Effector memory CD4-positive, alpha-beta T cell (primary cell): ENCODE measurements at regions not wholly inside any gene's neighbourhood (a gene's known extent, or its start where the extent isn't known, plus 50 kb on each side); places are given as distances from the start of the nearest gene placed in this dataset.

Experiments
- DNase-seq, 3 donors: peaks; one replicate each; pipeline ENCODE4 v3.0.0-alpha.2; 2020
- H3K27ac ChIP-seq: 2 replicates; pipeline ENCODE4 v1.7.0; 2013; ENCODE audit warnings: mild to moderate bottlenecking, low read length, moderate library complexity; ENCODE audit not compliant: insufficient read depth, poor library complexity, severe bottlenecking
- H3K27me3 ChIP-seq: replicated peaks from 2 replicates; pipeline ENCODE4 v1.7.0; 2013; ENCODE audit warnings: mild to moderate bottlenecking, low read length; ENCODE audit not compliant: insufficient read depth, control insufficient read depth, poor library complexity, severe bottlenecking
- H3K36me3 ChIP-seq: 2 replicates; pipeline ENCODE4 v1.7.0; 2013; ENCODE audit warnings: mild to moderate bottlenecking, low read length, moderate library complexity; ENCODE audit not compliant: control insufficient read depth, insufficient read depth
- H3K4me1 ChIP-seq: 2 replicates; pipeline ENCODE4 v1.7.0; 2013; ENCODE audit warnings: low read length, mild to moderate bottlenecking; ENCODE audit not compliant: control insufficient read depth, insufficient read depth, poor library complexity, severe bottlenecking
- H3K4me3 ChIP-seq: 2 replicates; pipeline ENCODE4 v1.7.0; 2013; ENCODE audit warnings: low read length, low read depth, mild to moderate bottlenecking; ENCODE audit not compliant: insufficient read depth, poor library complexity, severe bottlenecking
- H3K9me3 ChIP-seq: 2 replicates; pipeline ENCODE4 v1.7.0; 2013; ENCODE audit warnings: mild to moderate bottlenecking, low read length, moderate library complexity; ENCODE audit not compliant: control insufficient read depth

- Histone ChIP-seq H3K27ac (no peak overlapping the region), H3K4me3 (no peak overlapping the region), H3K9me3 (no peaks in the 10 kb centered on the region), H3K36me3 (no peaks in the 10 kb centered on the region), H3K4me1 (peaks cover 50% of the 10 kb centered on the region), H3K27me3 (no peaks in the 10 kb centered on the region)
- DNase-seq, result no peak
Measured at GRCh38 chr14:49997991-49998390, 105.1 kb downstream of the ARF6 start.

- Histone ChIP-seq H3K27ac (peak overlapping the region; percentile 98), H3K36me3 (no peaks in the 10 kb centered on the region), H3K4me3 (peak overlapping the region; percentile 16), H3K27me3 (no peaks in the 10 kb centered on the region), H3K4me1 (peaks cover 52% of the 10 kb centered on the region), H3K9me3 (no peaks in the 10 kb centered on the region)
- DNase-seq, result peak; percentile 69 to 71 (median 70)
Measured at GRCh38 chr14:49999146-49999761, 106.4 kb downstream of the ARF6 start.

DNA sequence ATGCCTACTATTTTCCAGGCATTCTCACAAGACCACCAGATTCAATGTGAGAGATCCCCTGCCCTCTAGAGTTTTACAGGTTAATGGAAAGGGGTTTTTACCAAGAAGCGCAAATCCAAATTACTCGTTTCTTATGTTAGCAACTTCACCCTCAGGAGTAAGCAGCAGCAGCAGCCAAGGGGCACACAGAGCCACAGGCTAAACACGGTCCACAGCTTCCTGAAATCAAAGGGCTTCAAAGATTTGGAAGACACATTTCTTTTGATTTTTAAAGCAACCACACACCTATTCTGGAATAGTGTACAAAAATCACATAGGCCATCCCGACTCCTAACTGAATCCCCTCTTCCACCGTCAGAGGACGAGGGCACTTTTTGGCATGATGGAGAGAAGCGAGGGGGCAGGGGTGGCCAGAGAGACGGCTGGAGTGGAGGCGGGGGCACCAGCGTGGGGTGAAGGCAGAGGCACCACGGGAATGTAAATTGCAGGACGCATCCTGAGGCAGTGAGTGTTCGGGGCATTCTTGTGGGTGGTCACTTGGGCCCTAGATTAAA lies 107.0 kb downstream of the ARF6 start:
- Histone ChIP-seq H3K27ac (peak overlapping the region; percentile 98), H3K9me3 (no peaks in the 10 kb centered on the region), H3K36me3 (no peaks in the 10 kb centered on the region), H3K4me1 (peaks cover 52% of the 10 kb centered on the region), H3K4me3 (peak overlapping the region; percentile 16), H3K27me3 (no peaks in the 10 kb centered on the region)
- DNase-seq, result no peak

GRCh38 chr14:50000380-50001150 lies 107.7 kb downstream of the ARF6 start:
- H3K36me3 ChIP-seq, result no peaks in the 10 kb centered on the region
- DNase-seq, result peak; percentile 49 to 69 (median 62)
- peak overlapping the region; percentile 16 for H3K4me3 ChIP-seq
- no peaks in the 10 kb centered on the region for H3K9me3 ChIP-seq
- H3K4me1 ChIP-seq, result peaks cover 52% of the 10 kb centered on the region
- H3K27me3 ChIP-seq, result no peaks in the 10 kb centered on the region
- peak overlapping the region; percentile 98 for H3K27ac ChIP-seq

DNA sequence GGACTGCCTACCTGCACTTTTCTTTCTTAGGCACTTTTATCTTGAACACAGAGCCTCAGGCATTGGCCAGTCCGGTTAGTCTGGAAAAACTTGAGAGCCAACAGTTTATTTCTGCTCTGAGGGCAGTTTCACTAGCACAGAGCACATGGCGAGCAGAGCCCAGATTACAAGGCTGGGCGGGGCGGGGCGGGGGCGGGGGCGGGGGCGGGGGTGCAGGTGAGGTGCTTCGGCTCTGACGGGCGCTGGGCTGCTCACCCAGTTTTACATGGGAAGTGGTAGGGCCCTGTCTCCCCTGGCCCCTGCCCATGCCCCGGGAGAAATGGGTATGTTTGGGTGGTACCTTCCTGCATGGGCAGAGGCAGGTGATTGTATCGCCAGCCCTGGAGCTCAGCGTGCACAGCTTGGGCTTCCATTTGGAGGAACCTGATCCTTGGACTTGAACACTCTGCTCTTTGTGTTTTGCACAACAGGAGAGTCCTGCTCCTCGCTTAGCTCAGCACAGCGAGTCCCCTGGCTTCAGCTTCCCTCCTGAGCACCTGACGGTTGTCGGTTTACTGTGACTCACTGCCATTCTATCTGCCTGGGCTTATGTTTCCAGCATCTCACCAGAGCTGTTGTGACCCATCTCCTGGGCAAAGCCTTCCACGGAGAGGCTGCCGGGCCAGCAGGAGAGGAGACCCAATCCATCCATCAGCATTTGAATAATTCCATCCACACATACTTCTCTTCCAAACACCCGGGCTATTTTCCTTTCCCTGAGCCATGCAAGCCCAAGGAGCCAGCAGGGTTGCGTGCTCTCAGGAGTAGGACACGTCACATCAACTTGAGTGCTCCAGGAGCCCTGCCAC lies 108.5 kb downstream of the ARF6 start:
- Histone ChIP-seq H3K36me3 (no peaks in the 10 kb centered on the region), H3K9me3 (no peaks in the 10 kb centered on the region), H3K27ac (peak overlapping the region; percentile 98), H3K4me1 (peaks cover 52% of the 10 kb centered on the region), H3K4me3 (peak overlapping the region; percentile 16), H3K27me3 (no peaks in the 10 kb centered on the region)
- DNase-seq, result peak; percentile 55 to 72 (median 60)

DNA sequence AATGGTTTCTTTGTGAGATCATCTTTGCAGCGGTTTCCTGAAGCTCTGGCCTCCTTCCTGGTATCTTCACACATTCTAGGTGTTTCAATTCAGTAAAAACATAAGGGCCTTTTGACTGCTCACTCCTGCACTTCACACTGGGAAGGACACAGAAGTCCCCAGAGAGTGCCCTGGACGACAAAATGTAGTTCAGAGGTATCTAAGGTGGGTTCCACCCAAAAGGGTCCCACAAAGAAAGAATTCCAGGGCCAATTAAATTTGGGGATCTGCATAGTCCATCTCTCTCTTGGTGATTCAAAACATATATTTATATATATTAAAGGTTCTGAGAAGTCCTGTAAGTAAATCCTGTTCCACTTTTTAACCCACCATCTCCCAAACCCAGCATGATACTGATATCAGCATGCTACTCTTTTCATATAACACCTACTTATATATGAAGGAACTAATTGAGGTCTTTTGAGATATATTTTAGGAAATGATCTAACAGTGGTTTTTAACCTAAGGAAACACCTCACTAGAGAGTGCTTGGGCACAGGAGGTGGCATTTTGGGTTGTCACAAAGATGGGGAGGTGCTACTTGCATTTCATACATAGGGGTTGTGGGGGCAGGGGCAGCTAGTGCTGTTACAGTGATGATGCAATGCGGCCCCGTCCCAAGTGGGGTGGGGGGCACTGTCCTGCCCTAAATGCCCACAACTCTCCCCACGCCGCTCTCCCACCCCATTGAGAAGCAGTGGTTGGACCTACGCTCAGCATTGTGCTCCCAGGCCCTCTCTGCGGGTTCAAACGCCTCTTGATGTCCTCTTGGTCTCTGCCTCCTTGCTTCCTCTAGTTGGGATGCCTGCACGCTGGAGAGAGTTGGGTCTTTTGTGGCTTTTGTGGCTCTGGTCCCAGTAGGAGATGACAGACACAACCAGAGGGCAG lies 109.4 kb downstream of the ARF6 start:
- Histone ChIP-seq H3K27me3 (no peaks in the 10 kb centered on the region), H3K4me3 (peak overlapping the region; percentile 44), H3K4me1 (peaks cover 52% of the 10 kb centered on the region), H3K36me3 (no peaks in the 10 kb centered on the region), H3K27ac (peak overlapping the region; percentile 98), H3K9me3 (no peaks in the 10 kb centered on the region)
- DNase-seq, result peak; percentile 48 to 62 (median 57)

DNA sequence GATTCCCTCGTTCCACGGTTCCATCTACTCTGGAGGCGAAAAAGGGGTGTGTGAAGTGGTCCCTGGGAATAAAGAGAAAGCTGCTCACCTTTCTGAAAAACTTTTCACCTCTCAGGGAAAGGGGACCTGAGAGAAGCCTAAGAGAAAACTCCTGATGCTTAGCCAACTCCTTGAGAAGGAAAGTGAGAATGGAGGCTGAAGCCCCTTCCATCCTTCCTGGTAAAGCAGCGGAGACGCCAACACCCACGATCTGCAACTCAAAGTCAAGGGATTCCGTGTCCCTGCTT lies 110.0 kb downstream of the ARF6 start:
- H3K36me3 ChIP-seq, result no peaks in the 10 kb centered on the region
- H3K27me3 ChIP-seq, result no peaks in the 10 kb centered on the region
- no peak for DNase-seq
- peak overlapping the region; percentile 44 for H3K4me3 ChIP-seq
- H3K4me1 ChIP-seq, result peaks cover 50% of the 10 kb centered on the region
- H3K9me3 ChIP-seq, result no peaks in the 10 kb centered on the region
- peak overlapping the region; percentile 98 for H3K27ac ChIP-seq

DNA sequence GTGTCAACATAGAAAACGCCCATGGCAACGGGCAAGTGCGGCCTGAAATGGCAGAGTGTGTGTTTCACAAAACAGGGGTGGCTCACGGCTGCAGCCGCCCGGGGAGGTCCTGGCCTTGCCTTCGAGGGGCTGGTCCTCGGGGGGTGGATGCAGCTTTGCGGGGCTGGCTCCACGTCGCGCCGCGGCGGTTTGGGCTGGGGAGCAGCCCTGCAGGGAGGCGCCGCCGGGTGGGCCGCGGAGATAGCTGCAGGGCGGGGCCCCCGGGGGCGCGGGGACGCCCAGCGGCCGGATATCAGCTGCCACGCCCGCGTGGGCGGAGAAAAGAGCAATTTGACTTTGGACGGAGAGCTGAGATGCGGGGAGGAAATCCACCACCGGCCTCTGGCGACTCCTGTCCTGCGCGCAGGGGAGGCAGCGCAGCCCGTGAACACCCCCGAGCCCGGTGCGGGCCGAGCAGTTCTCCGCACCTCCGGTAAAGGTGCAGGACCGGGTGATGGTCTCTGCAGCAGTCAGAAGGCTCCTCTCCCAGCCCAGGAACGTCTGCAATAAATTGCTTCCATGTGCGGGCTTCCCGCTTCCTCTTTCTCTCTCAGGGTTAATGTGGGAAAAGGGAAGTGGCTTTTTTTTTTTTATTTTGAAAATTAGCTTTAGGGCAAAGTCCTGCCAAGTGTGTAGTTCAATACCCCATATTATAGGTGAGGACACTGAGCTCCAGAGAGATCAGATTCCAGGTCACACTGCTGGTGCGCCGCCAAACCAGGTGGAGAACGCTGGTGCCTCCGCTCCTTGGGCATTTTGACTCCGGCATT lies 110.5 kb downstream of the ARF6 start:
- H3K36me3 ChIP-seq, result no peaks in the 10 kb centered on the region
- H3K9me3 ChIP-seq, result no peaks in the 10 kb centered on the region
- H3K4me3 ChIP-seq, result peak overlapping the region; percentile 44
- no peaks in the 10 kb centered on the region for H3K27me3 ChIP-seq
- peak overlapping the region; percentile 98 for H3K27ac ChIP-seq
- DNase-seq, result peak; percentile 62 to 67 (median 66)
- H3K4me1 ChIP-seq, result peaks cover 44% of the 10 kb centered on the region
